ENCODE measurements at regions not wholly inside any gene's neighbourhood (a gene's known extent, or its start where the extent isn't known, plus 50 kb on each side); places are given as distances from the start of the nearest gene placed in this dataset.
"Not testable (repeated sequence)": the region's sequence is repeated elsewhere in the genome, so short reads cannot be mapped to it uniquely, and the experiment has no call there.

- TF ChIP-seq CTCF, EP300 (IDR thresholded peaks at IDR 0.05): not testable (repeated sequence)
These were observed 1006.1 kb upstream of the MIR17HG start for GRCh38 chr13:90341348-90341747.

All from ovary (tissue), 3 donors.